HCT116 (cell line): ENCODE measurements at regions not wholly inside any gene's neighbourhood (a gene's known extent, or its start where the extent isn't known, plus 50 kb on each side); places are given as distances from the start of the nearest gene placed in this dataset.

ENCODE experiments used
- ATAC-seq: fragments of 200-7000 bp; cut with Tn5 transposase; 2 replicates; pipeline ENCODE4 v1.9.1; 2020; ENCODE audit warnings: mild to moderate bottlenecking, moderate library complexity
- BruUV-seq: library from RNA; stranded (reverse); fragments of 400-500 nt; replicated peaks from 2 replicates; lab custom pipeline; 2021; lab: Mats Ljungman, UMichigan
- CTCF ChIA-PET: fragments of 300-600 bp; sonication (Branson Sonifier 250); formaldehyde crosslinking; loops from one replicate; lab custom pipeline; 2021; ENCODE audit warnings: antibody characterized with exemption; lab: Charles Lee
- POLR2A ChIA-PET: fragments of 300-600, 350-600 bp; sonication (Branson Sonifier 250); formaldehyde crosslinking; loops from one replicate; lab custom pipeline; 2021; ENCODE audit warnings: antibody characterized with exemption; lab: Charles Lee
- RAD21 ChIA-PET, 2 experiments: fragments of 300-600 bp; sonication (Branson Sonifier 250); formaldehyde crosslinking; loops; one replicate each; lab custom pipeline; 2023; ENCODE audit warnings: low total read pairs in 2 of 2; ENCODE audit not compliant: uncharacterized antibody in 2 of 2, unreplicated experiment in 2 of 2, low non-redundant PET in 1 of 2; lab: Charles Lee
- DNase-seq: peaks from one replicate; pipeline ENCODE4 v3.0.0-alpha.2; 2010; ENCODE audit warnings: low read depth, low spot score
- H2AFZ ChIP-seq: fragments of 200-600 bp; shearing (Covaris generic), sonication (generic); 2 replicates; pipeline ENCODE4 v1.6.1; 2017; ENCODE audit warnings: low read depth, mixed run types, mixed read lengths, antibody characterized with exemption, low read length; ENCODE audit not compliant: poor library complexity, severe bottlenecking
- H3K27ac ChIP-seq: 2 replicates; pipeline ENCODE4 v1.5.1; 2012; ENCODE audit warnings: low read depth, low read length
- H3K27me3 ChIP-seq: fragments of 200-600 bp; sonication (generic); 2 replicates; pipeline ENCODE4 v1.6.1; 2016; ENCODE audit warnings: mixed run types, low read length, mixed read lengths; ENCODE audit not compliant: insufficient read depth
- H3K36me3 ChIP-seq, 2 experiments: fragments of 200-500 bp in 1 of 2; fragments of 200-600 bp in 1 of 2; sonication (Bioruptor generic) in 1 of 2; sonication (generic) in 1 of 2; 2 replicates each; pipeline versions ENCODE4 v1.5.1 to v1.6.1; 2014 to 2016; ENCODE audit warnings: low read length in 2 of 2, inconsistent platforms in 1 of 2, mixed read lengths in 1 of 2, mixed run types in 1 of 2; ENCODE audit not compliant: insufficient read depth in 2 of 2, control insufficient read depth in 1 of 2
- H3K4me1 ChIP-seq, 2 experiments: fragments of 200-600 bp in 1 of 2; sonication (generic) in 1 of 2; 2 replicates each; pipeline versions ENCODE4 v1.5.1 to v1.6.1; 2012 to 2017; ENCODE audit warnings: low read length in 2 of 2, inconsistent platforms in 1 of 2, mild to moderate bottlenecking in 1 of 2, mixed read lengths in 1 of 2, mixed run types in 1 of 2, moderate library complexity in 1 of 2; ENCODE audit not compliant: insufficient read depth in 2 of 2, control insufficient read depth in 1 of 2
- H3K4me2 ChIP-seq: fragments of 200-600 bp; sonication (generic); 2 replicates; pipeline ENCODE4 v1.6.1; 2017; ENCODE audit warnings: mixed run types, low read length, mixed read lengths
- H3K4me3 ChIP-seq, 2 experiments: fragments of 200-600 bp in 1 of 2; sonication (generic) in 1 of 2; replicated peaks in 1 of 2; 2 replicates each; pipeline ENCODE4 v1.5.1; 2011 to 2016; ENCODE audit warnings: low read length in 2 of 2, control low read depth in 1 of 2, low read depth in 1 of 2, mild to moderate bottlenecking in 1 of 2, mixed read lengths in 1 of 2, mixed run types in 1 of 2
- H3K79me2 ChIP-seq: fragments of 200-600 bp; sonication (generic); 2 replicates; pipeline ENCODE4 v1.6.1; 2017; ENCODE audit warnings: mild to moderate bottlenecking, mixed run types, low read length, moderate library complexity, mixed read lengths; ENCODE audit not compliant: insufficient read depth
- H3K9ac ChIP-seq: fragments of 200-600 bp; sonication (generic); 2 replicates; pipeline ENCODE4 v1.6.1; 2016; ENCODE audit warnings: low read length, mixed read lengths
- H3K9me2 ChIP-seq: fragments of 200-600 bp; sonication (generic), shearing (Covaris generic); 2 replicates; pipeline ENCODE4 v1.6.1; 2017; ENCODE audit warnings: mixed run types, mild to moderate bottlenecking, moderate library complexity; ENCODE audit not compliant: insufficient read depth
- H3K9me3 ChIP-seq, 2 experiments: fragments of 200-500 bp in 1 of 2; fragments of 200-600 bp in 1 of 2; sonication (Bioruptor generic) in 1 of 2; sonication (generic) in 1 of 2; 2 replicates each; pipeline ENCODE4 v1.6.1; 2014 to 2017; ENCODE audit warnings: low read length in 2 of 2, mixed read lengths in 2 of 2, inconsistent platforms in 1 of 2, low read depth in 1 of 2, mild to moderate bottlenecking in 1 of 2, mixed run types in 1 of 2, moderate library complexity in 1 of 2; ENCODE audit not compliant: control insufficient read depth in 1 of 2, insufficient read depth in 1 of 2
- H4K20me1 ChIP-seq: fragments of 200-600 bp; sonication (generic), shearing (Covaris generic); 2 replicates; pipeline ENCODE4 v1.6.1; 2017; ENCODE audit warnings: mixed run types, mild to moderate bottlenecking, moderate library complexity; ENCODE audit not compliant: insufficient read depth
- ATF3 ChIP-seq: IDR thresholded peaks from 2 replicates; pipeline ENCODE4 v1.6.1; 2012
- CBX3 ChIP-seq: IDR thresholded peaks from 2 replicates; pipeline ENCODE4 v1.6.1; 2012; ENCODE audit warnings: low read depth
- CEBPB ChIP-seq: IDR thresholded peaks from 2 replicates; pipeline ENCODE4 v1.6.1; 2012; ENCODE audit warnings: low read depth
- CTCF ChIP-seq, 3 experiments: fragments of 200-600 bp in 1 of 3; sonication (generic) in 1 of 3; IDR thresholded peaks in 2 of 3; conservative IDR thresholded peaks in 1 of 3; 2 replicates each; pipeline ENCODE4 v1.5.1; 2012 to 2017; ENCODE audit warnings: low read depth in 2 of 3, low read length in 2 of 3, antibody characterized with exemption in 1 of 3, borderline replicate concordance in 1 of 3, control low read depth in 1 of 3, mild to moderate bottlenecking in 1 of 3, mixed read lengths in 1 of 3, mixed run types in 1 of 3, moderate library complexity in 1 of 3; ENCODE audit not compliant: insufficient read depth in 1 of 3
- ELF1 ChIP-seq: IDR thresholded peaks from 2 replicates; pipeline ENCODE4 v1.6.1; 2012; ENCODE audit warnings: low read depth, borderline replicate concordance
- EZH2 ChIP-seq: fragments of 200-600 bp; sonication (generic); IDR thresholded peaks from 2 replicates; pipeline ENCODE4 v1.6.1; 2017; ENCODE audit warnings: antibody characterized with exemption, mixed run types
- EZH2phosphoT487 ChIP-seq: fragments of 200-600 bp; IDR thresholded peaks from 2 replicates; pipeline ENCODE4 v1.6.1; 2018; ENCODE audit warnings: antibody characterized with exemption, borderline replicate concordance
- FOSL1 ChIP-seq: IDR thresholded peaks from 2 replicates; pipeline ENCODE4 v1.6.1; 2012; ENCODE audit warnings: low read depth
- JUND ChIP-seq: IDR thresholded peaks from 2 replicates; pipeline ENCODE4 v1.6.1; 2012
- POLR2AphosphoS5 ChIP-seq: IDR thresholded peaks from 2 replicates; pipeline ENCODE4 v1.6.1; 2011; ENCODE audit warnings: mild to moderate bottlenecking, low read depth, low read length, moderate library complexity
- RAD21 ChIP-seq: IDR thresholded peaks from 2 replicates; pipeline ENCODE4 v1.6.1; 2012; ENCODE audit warnings: low read depth, mild to moderate bottlenecking
- REST ChIP-seq: IDR thresholded peaks from 2 replicates; pipeline ENCODE4 v1.6.1; 2012; ENCODE audit warnings: low read depth
- SIN3A ChIP-seq: IDR thresholded peaks from 2 replicates; pipeline ENCODE4 v1.6.1; 2012; ENCODE audit warnings: low read depth
- SRF ChIP-seq: IDR thresholded peaks from 2 replicates; pipeline ENCODE4 v1.6.1; 2012; ENCODE audit warnings: low read depth
- TCF7L2 ChIP-seq: IDR thresholded peaks from 2 replicates; pipeline ENCODE4 v1.7.0; 2011; ENCODE audit warnings: borderline replicate concordance, inconsistent platforms; ENCODE audit not compliant: insufficient read depth, insufficient read length; ENCODE audit errors: extremely low read depth
- YY1 ChIP-seq: IDR thresholded peaks from 2 replicates; pipeline ENCODE4 v1.6.1; 2011; ENCODE audit warnings: low read length, low read depth, moderate library complexity, mild to moderate bottlenecking; ENCODE audit not compliant: insufficient replicate concordance; ENCODE audit errors: extremely low read depth
- ZFX ChIP-seq: fragments of 450-650 bp; IDR thresholded peaks from 2 replicates; pipeline ENCODE4 v1.6.1; 2017
- ZNF274 ChIP-seq: fragments of 200-500 bp; sonication (Bioruptor generic); IDR thresholded peaks from 2 replicates; pipeline ENCODE4 v1.6.1; 2014; ENCODE audit warnings: mild to moderate bottlenecking, low read depth, low read length, inconsistent platforms
- intact Hi-C: fragments of 100-400 bp; cut with micrococcal nuclease; formaldehyde crosslinking; loops from 2 replicates; pipeline ENCODE4 v1.10.0; 2022

- peaks cover 0 to 4% of the 10 kb centered on the region in 2 experiments; a peak in 1 of 4 replicates for H3K4me1 ChIP-seq
- TF ChIP-seq CEBPB (no peak), REST (no peak), ELF1 (no peak), SIN3A (no peak), ATF3 (no peak), CBX3 (no peak), ZNF274 (no peak), EZH2phosphoT487 (no peak), POLR2AphosphoS5 (no peak), SRF (no peak), EZH2 (no peak), CTCF (IDR thresholded peaks at IDR 0.05 in 2 of 3, conservative IDR thresholded peaks at IDR 0.05 in 1 of 3; ENCODE audit: borderline replicate concordance in 1 of 3, insufficient read depth in 1 of 3, low read depth in 2 of 3, low read length in 2 of 3) (no peak), RAD21 (no peak), JUND (no peak), FOSL1 (no peak), TCF7L2 (no peak), ZFX (no peak), YY1 (no peak)
- H2AFZ ChIP-seq, result no peak overlapping the region
- ATAC-seq (no peak), DNase-seq (no peak)
- no peak overlapping the region for H3K4me3 ChIP-seq
- no peak overlapping the region for H3K27ac ChIP-seq
- CTCF ChIA-PET, result no interaction called here
- intact Hi-C loops, result no loop called here
- RAD21 ChIA-PET, result interaction anchor here in 1 of 2 experiments (0.7 kb wide), 1 partner anchor 40 kb away, joined by 4 read pairs; no protein-coding TSS in a partner anchor
- no peaks in the 10 kb centered on the region for H3K36me3 ChIP-seq
- no peak overlapping the region for H3K9ac ChIP-seq
- no TSS peak for BruUV-seq
- H3K9me2 ChIP-seq, result no peaks in the 10 kb centered on the region
- no peak overlapping the region for H3K4me2 ChIP-seq
- no peaks in the 10 kb centered on the region for H3K27me3 ChIP-seq
- no peaks in the 10 kb centered on the region for H3K9me3 ChIP-seq
- H4K20me1 ChIP-seq, result no peaks in the 10 kb centered on the region
- POLR2A ChIA-PET, result no interaction called here
- H3K79me2 ChIP-seq, result no peaks in the 10 kb centered on the region
Observed at GRCh38 chr17:77814091-77814772, 144.3 kb upstream of the TNRC6C start.
